ENCODE measurements at regions not wholly inside any gene's neighbourhood (a gene's known extent, or its start where the extent isn't known, plus 50 kb on each side); places are given as distances from the start of the nearest gene placed in this dataset.

GRCh38 chr15:36519067-36519466, 60.4 kb upstream of the CDIN1 start:
- Histone ChIP-seq H3K27me3 (ENCODE audit: control insufficient read depth, insufficient read depth, low read length) (no peaks in the 10 kb centered on the region), H3K4me3 (ENCODE audit: low read depth, low read length) (no peak overlapping the region), H3K36me3 (ENCODE audit: control insufficient read depth, insufficient read depth, low read length) (no peaks in the 10 kb centered on the region)
- no peak for TF ChIP-seq CTCF (IDR thresholded peaks at IDR 0.05; ENCODE audit: insufficient read depth, low read length, poor library complexity, severe bottlenecking)
- no peak for DNase-seq (ENCODE audit: low read depth)

- no peak overlapping the region for H3K4me3 ChIP-seq (ENCODE audit: low read depth, low read length)
- no peak for DNase-seq (ENCODE audit: low read depth)
- H3K36me3 ChIP-seq (ENCODE audit: control insufficient read depth, insufficient read depth, low read length), result no peaks in the 10 kb centered on the region
- H3K27me3 ChIP-seq (ENCODE audit: control insufficient read depth, insufficient read depth, low read length), result no peaks in the 10 kb centered on the region
- no peak for TF ChIP-seq CTCF (IDR thresholded peaks at IDR 0.05; ENCODE audit: insufficient read depth, low read length, poor library complexity, severe bottlenecking)
Observed at GRCh38 chr15:36525430-36525829, 54.0 kb upstream of the CDIN1 start.

GRCh38 chr15:36527235-36528162, 51.9 kb upstream of the CDIN1 start:
- H3K27me3 ChIP-seq (ENCODE audit: control insufficient read depth, insufficient read depth, low read length), result no peaks in the 10 kb centered on the region
- DNase-seq (ENCODE audit: low read depth), result no peak
- H3K4me3 ChIP-seq (ENCODE audit: low read depth, low read length), result no peak overlapping the region
- H3K36me3 ChIP-seq (ENCODE audit: control insufficient read depth, insufficient read depth, low read length), result no peaks in the 10 kb centered on the region
- TF ChIP-seq CTCF (IDR thresholded peaks at IDR 0.05; ENCODE audit: insufficient read depth, low read length, poor library complexity, severe bottlenecking), result no peak

GRCh38 chr15:36529296-36530011, 50.0 kb upstream of the CDIN1 start:
- Histone ChIP-seq H3K4me3 (ENCODE audit: low read depth, low read length) (no peak overlapping the region), H3K27me3 (ENCODE audit: control insufficient read depth, insufficient read depth, low read length) (no peaks in the 10 kb centered on the region), H3K36me3 (ENCODE audit: control insufficient read depth, insufficient read depth, low read length) (no peaks in the 10 kb centered on the region)
- DNase-seq (ENCODE audit: low read depth), result no peak
- no peak for TF ChIP-seq CTCF (IDR thresholded peaks at IDR 0.05; ENCODE audit: insufficient read depth, low read length, poor library complexity, severe bottlenecking)
